Epithelial cell of prostate (primary cell): ENCODE measurements at regions not wholly inside any gene's neighbourhood (a gene's known extent, or its start where the extent isn't known, plus 50 kb on each side); places are given as distances from the start of the nearest gene placed in this dataset.

Experiments
- DNase-seq: peaks from one replicate; pipeline ENCODE4 v3.0.0-alpha.2; 2011; ENCODE audit warnings: low read depth, low spot score
- H3K27ac ChIP-seq: fragments of 450-650 bp; 2 replicates; pipeline ENCODE4 v1.5.1; 2017; ENCODE audit warnings: mild to moderate bottlenecking

DNA sequence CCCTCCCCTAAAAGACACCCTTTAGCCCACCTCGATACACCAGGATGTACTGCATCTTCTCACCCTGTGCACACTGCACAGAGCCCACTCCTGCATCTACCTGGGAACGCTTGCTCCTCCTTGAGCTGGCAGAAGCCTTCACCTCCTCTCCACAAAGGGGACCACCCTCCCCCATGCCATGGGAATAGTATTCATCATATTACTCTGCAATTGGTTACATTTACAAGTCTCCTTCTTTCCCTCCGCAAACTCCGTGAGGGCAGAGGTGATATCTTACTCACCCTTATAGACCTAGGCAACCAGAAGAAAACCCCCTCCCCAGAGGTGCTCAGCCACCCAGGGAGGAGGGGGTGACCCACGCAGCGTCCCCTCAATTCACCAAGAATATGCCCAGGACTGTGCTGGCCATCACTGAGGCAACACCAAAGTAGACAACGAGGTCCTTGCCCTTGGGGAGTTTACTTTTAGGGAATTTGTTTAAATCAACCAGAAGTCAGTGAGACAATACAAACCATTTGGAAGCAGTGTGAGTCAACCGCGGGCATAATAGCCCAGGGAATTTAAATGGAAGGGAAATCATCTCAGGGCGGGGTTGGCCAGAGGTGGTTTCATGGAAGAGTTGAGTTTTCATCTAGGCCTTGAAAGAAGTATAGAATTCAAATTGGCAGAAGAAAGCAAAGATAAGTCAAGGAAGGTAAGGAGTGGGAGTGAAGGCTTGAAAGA, 214.5 kb downstream of the BARX2 start:
- no peak for DNase-seq
- H3K27ac ChIP-seq: peak overlapping the region; percentile 14

- DNase-seq: no peak
- H3K27ac ChIP-seq: peak overlapping the region; percentile 14
Observed at GRCh38 chr11:129590753-129591475, 215.3 kb downstream of the BARX2 start.

DNA sequence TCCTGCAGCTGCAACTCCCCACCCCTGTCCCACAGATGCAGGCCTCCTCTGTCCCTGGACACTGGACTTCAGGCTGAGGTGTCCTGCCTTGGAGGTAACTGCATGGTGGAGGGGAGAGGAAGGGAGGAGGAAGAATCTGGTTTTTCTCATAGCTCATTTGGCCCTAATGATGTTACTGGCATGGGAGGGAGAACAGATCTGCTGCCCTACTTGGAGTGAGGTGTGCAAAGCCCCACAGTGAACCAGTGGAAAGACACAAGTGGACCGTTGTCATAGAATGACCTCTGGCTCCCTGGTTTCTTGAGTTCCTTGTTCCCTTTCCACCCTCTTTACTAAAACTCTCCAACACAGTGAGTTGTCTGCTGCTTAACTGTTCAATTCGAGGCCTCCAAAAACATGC, 215.9 kb downstream of the BARX2 start:
- no peak for DNase-seq
- no peak overlapping the region for H3K27ac ChIP-seq

GRCh38 chr11:129592191-129592590, 216.5 kb downstream of the BARX2 start:
- peak overlapping the region; percentile 6 for H3K27ac ChIP-seq
- DNase-seq: no peak

DNA sequence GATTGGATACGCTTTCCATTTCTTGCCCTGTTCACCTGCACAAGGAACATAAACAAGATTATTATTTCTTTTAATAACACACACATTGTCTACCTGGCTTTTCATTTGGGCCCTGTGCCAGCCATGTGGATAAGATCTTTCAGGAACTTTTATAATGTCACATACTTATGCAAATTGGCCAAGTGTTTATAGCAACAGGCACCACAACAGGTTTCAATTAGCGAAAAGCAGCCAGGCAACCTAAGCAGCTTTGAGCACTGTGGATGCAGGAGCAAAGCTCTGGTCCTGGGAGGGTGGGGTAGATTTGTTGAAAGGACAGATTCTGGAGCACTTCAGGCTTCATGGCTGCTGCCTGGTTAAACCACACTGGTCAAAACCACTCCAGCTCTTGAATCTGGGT, 217.4 kb downstream of the BARX2 start:
- peak; percentile 39 for DNase-seq
- peak overlapping the region; percentile 6 for H3K27ac ChIP-seq

DNA sequence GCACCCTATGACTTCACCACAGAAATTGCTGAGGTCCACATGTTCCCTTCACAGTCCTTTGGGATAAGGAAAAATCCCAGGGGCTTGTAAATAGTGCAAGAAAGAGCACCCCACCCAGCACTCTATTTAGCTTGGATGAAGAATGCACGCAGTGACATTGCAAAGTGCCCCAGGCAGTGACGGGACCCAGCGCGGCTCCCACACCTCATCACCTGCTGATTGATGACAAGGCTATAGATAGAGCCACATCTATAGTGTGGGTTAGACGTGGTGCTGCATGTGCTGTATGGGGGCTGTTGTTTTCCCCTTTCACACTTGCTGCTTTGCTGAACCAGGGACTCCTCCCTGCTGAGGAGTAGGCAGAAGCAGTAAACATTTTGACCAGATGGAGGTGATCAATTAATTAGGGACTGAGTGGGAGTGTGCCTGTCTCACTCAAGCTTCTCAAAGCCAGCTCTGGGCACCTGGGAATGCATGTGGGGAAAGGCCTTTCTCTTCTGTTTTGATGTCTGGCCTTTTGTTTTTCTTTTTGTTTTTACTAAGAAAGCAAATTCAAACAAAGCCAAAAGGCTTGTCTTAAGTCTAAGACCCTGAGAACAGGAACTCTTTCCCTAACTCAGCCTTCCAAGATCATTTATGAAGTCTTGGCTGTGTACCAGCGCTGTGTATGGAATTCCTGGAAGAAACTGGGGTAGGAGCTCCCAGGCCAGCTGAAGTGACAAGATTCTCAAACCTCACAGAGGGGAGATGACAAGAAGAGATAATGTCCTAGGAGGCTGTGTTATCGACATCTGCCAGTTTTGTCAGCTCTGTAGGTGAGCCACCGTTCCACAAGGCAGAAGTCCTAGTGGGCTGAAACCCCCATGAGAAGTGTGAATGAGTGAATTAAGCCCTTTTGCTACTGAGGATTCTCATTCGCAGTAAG, 219.7 kb downstream of the BARX2 start:
- no peak overlapping the region for H3K27ac ChIP-seq
- DNase-seq: no peak

DNA sequence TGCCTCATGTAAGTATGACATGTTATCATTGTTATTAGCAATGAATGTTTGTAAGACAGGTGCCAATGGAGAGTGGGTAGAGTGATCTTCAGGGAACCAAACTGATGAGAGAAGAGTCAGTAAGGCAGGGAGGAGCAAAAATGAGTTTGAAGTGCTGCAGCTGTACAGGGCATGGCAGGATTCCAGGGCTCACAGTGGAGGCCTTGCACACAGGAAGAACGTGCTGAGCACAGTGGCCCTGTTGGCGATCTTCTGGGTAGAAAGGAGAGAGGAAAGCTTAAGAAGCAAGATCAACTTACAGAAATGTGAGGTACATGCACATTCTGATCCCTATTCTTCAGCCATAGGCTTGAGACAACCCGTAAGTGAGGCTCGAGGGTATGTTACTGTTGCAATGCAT, 219.3 kb upstream of the TMEM45B start:
- DNase-seq: no peak
- H3K27ac ChIP-seq: no peak overlapping the region

DNA sequence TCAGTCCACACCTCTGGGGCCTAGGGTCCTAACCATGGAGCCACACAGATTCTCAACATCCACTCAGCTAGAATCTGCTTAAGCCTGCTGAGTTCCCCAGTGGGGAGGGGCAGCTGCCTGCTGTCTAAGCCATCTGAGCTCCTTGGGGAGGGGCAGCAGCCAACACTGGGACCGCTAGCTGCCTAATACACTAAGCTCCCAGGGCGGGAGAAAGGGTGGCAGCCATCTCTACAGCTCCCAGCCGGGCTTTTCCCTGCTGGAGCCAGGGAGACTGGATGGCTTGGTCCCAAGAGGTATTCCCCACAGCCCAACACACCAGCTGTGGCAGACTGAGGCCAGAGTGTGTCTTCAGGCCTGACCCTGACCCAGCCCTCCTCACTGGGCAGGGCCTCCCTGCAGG, 217.3 kb upstream of the TMEM45B start:
- no peak for DNase-seq
- H3K27ac ChIP-seq: no peak overlapping the region

DNA sequence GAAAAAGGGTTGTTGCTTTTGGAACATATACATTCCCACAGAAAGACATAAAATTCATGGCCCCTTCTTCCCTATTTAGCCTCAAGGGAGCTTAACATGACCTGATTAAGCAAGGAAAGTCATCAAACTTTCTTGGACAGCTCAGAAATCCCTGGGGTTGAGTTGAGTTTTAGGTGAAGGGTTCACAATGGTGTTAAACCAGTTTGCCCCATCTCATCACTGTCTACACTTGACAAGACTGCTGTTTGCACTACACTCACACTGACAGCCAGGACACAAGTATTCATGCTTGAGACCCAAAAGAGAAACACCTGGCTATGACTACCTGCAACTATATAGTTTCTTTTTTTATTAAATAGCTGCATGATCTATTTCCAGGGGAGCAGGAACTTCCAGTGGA, 209.8 kb upstream of the TMEM45B start:
- no peak overlapping the region for H3K27ac ChIP-seq

DNA sequence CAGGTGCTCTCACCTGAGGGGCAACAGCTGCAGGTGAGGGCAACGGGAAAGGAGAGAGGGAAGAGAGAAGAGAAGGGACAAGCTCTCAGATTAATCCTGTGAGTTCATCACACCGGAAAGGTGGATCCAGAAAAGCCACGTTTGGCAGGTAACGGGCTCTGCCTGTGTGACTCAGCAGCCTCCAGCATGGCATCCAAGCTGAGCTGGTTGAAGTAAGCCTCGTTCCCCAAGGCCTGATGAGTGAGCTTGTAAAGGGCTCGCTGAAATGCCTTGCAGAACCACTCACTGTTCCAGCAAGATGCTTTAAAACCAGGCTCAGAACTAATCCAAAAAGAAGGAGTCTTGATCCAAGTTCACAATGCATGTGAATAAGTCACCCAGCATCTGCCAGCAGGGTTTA, 206.9 kb upstream of the TMEM45B start:
- peak overlapping the region; percentile 28 for H3K27ac ChIP-seq
- DNase-seq: peak; percentile 79

More for the DNA sequence above, 209.8 kb upstream of the TMEM45B start:
- no peak for DNase-seq

- no peak overlapping the region for H3K27ac ChIP-seq
- no peak for DNase-seq
Observed at GRCh38 chr11:129610125-129610524, 205.5 kb upstream of the TMEM45B start.

DNA sequence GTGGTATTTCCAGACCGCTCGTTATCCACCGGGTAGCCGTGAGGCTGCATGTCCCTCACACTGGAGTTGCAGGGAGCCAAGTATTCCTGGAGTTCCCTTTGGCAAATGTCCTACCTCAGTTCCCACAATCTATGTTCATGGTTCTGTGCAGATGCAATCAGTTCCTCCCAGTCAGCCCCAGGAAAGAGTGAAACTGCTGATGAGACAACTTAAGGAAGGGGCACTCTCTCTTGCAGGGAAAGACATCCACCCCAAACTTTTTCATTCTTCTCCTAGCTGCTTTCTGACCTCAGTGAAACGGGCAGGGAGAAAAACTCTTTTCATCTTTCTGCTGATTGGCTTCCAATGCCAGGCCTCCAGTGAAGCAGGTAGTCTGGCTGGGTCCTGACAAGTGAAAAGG, 205.1 kb upstream of the TMEM45B start:
- no peak for DNase-seq
- H3K27ac ChIP-seq: no peak overlapping the region

DNA sequence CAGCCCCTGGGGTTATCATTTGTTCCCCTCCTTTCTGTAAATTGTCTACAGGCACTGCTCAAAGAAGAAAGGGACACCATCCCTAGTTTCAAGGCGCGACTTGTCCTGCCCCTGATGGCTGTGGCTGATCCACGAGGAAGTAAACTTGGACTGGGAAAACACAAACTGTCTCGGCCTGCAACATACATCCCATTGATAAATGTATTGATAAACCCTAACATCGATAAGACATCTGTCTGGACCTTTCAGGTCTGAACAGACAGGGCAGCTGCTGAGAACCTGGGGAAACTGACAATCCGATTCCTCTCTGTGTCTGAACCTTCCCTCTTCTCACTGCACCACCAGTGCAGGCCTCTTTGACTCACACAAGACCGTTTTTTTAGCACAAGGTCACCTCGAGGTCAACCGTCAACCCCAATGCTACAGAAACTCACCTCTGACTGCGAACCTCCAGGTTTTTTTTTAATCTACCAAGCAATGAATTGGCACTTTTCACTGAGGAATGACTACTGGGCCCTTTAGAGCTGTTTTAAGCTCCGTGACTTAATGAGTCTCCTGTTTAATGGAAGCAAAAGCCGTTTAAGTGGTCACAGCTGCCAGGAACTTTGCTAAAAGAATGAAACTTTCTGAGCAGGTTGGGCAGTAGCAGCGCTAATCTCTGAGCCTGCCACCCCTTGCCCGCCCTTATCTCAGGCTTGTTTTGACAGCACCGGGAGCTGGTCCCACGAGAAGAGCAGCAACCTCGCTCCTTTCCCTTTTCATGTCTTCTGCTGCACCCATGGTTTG, 203.8 kb upstream of the TMEM45B start:
- H3K27ac ChIP-seq: no peak overlapping the region
- DNase-seq: no peak

- DNase-seq: no peak
Observed at GRCh38 chr11:129612447-129612961, 203.1 kb upstream of the TMEM45B start.

DNA sequence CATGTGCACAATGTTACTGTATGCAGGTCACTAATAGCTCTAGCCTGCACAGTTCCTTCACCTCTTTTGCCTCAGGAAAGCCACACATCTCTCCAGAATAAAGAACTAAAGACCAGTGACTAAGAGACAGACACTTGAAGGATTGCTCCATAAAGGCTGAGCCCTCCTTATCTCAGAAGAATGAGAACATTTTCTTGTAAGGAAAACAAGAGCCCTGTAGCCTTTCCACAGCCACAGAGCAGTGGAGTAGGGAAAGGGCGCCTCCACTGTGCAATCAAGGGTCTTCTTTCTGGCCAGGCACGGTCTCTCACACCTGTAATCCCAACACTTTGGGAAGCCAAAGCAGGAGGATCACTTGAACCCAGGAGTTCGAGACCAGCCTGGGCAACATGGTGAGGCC, 202.6 kb upstream of the TMEM45B start:
- no peak overlapping the region for H3K27ac ChIP-seq
- DNase-seq: no peak

More at GRCh38 chr11:129612447-129612961, 203.1 kb upstream of the TMEM45B start:
- no peak overlapping the region for H3K27ac ChIP-seq

DNA sequence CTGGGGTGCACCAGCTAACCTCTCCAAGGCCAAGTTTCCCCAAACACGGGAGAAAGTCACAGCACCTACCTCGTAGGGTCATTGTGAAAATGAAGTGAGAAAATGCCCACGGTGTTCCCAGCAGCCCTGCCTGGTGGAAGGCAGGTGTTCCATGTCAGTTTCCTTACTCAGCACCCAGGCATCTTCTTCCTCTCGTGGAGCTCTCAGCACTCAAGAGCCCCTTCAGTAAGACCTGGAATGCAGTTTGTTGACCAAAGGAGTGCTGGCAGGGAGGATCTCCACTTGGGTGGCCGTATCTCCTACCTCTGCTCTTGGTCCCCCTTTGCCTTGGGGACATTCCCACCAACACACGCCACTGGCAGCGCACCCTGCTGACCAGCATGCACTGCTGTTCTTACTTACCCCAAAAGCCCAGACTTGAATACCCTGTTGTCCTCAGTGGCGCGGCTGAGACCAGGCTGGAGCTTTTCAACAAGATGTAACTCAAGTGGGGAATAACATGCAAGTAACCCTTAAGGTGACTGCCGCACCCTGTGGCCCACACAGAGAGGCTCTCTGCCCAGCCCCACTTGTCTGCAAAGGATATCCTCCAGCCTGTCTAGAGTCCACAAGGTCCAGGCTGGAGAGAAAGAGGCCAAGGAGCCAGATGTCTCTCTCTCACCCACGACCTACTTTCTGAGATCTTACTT, 201.2 kb upstream of the TMEM45B start:
- no peak overlapping the region for H3K27ac ChIP-seq
- DNase-seq: no peak

DNA sequence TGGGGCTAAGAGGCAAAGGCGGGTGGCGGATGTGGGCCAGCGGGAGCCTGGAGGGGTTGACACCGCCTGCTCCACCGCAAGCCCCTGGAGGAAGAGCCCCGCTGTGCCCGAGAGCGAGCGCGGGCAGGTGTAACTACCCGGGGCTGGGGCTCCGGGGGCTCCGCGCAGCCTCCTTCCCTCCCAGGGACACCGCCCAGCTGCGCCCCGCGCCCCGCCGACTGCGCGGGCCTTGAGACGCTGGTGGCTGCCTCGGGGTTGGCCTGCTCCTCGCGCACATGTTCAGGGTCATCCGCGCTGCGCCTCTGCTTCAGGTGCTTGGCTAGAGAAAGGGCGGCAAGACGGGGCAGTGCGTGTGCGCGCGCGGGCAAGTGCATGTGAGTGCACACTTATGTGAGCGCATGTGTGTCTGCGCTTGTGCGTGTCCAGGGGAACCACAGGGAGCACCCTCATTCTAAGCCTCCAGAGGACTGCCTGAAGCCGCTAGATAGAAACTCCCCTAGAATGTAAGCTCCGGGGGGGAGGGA, 197.5 kb upstream of the TMEM45B start:
- DNase-seq: no peak
- no peak overlapping the region for H3K27ac ChIP-seq

GRCh38 chr11:129620237-129621104, 195.2 kb upstream of the TMEM45B start:
- no peak for DNase-seq
- no peak overlapping the region for H3K27ac ChIP-seq
